CD14-positive monocyte (primary cell): ENCODE measurements at regions not wholly inside any gene's neighbourhood (a gene's known extent, or its start where the extent isn't known, plus 50 kb on each side); places are given as distances from the start of the nearest gene placed in this dataset.

Experiments used
- DNase-seq, 3 donors: peaks; one replicate each; pipeline ENCODE4 v3.0.0-alpha.2; 2011 to 2022
- H2AFZ ChIP-seq: 2 replicates; pipeline ENCODE4 v1.6.0; 2012; ENCODE audit warnings: mild to moderate bottlenecking, low read depth, low read length, inconsistent platforms; ENCODE audit not compliant: insufficient read depth, poor library complexity, severe bottlenecking
- H3K27ac ChIP-seq, 2 donors: 1 replicate in 1 of 2; 2 replicates in 1 of 2; pipeline ENCODE4 v1.5.1; 2012 to 2013; ENCODE audit warnings: low read length in 2 of 2, control low read depth in 1 of 2, inconsistent platforms in 1 of 2, low read depth in 1 of 2, mild to moderate bottlenecking in 1 of 2
- H3K27me3 ChIP-seq, 2 donors: one replicate each; pipeline versions ENCODE4 v1.6.0 to v1.6.1; 2011 to 2013; ENCODE audit warnings: low read length in 2 of 2; ENCODE audit not compliant: control insufficient read depth in 2 of 2, insufficient read depth in 2 of 2
- H3K36me3 ChIP-seq, 2 donors: replicated peaks in 1 of 2; 1 replicate in 1 of 2; 2 replicates in 1 of 2; pipeline versions ENCODE4 v1.5.1 to v1.6.1; 2012 to 2013; ENCODE audit warnings: low read length in 2 of 2, control low read depth in 1 of 2, inconsistent platforms in 1 of 2, mild to moderate bottlenecking in 1 of 2; ENCODE audit not compliant: insufficient read depth in 2 of 2, control insufficient read depth in 1 of 2
- H3K4me1 ChIP-seq, 2 donors: 1 replicate in 1 of 2; 2 replicates in 1 of 2; pipeline versions ENCODE4 v1.5.1 to v1.6.1; 2012 to 2013; ENCODE audit warnings: low read length in 2 of 2, control low read depth in 1 of 2, inconsistent platforms in 1 of 2, mild to moderate bottlenecking in 1 of 2, moderate library complexity in 1 of 2; ENCODE audit not compliant: insufficient read depth in 2 of 2, control insufficient read depth in 1 of 2
- H3K4me2 ChIP-seq: replicated peaks from 2 replicates; pipeline ENCODE3; 2012; ENCODE audit warnings: low read length, moderate library complexity, mild to moderate bottlenecking; ENCODE audit not compliant: poor library complexity, severe bottlenecking; ENCODE audit errors: extremely low read depth
- H3K4me3 ChIP-seq, 3 experiments: fragments of 200-600 bp in 1 of 3; sonication (generic) in 1 of 3; replicated peaks in 1 of 3; 1 replicate in 2 of 3; 2 replicates in 1 of 3; pipeline ENCODE4 v1.5.1; 2011 to 2013; ENCODE audit warnings: low read length in 3 of 3, mild to moderate bottlenecking in 3 of 3, control low read depth in 2 of 3, low read depth in 2 of 3, inconsistent platforms in 1 of 3, moderate library complexity in 1 of 3
- H3K79me2 ChIP-seq: 2 replicates; pipeline ENCODE4 v1.6.0; 2012; ENCODE audit warnings: mild to moderate bottlenecking, control low read depth, inconsistent platforms, low read length, moderate library complexity; ENCODE audit not compliant: insufficient read depth
- H3K9ac ChIP-seq: 2 replicates; pipeline ENCODE4 v1.6.0; 2017; ENCODE audit warnings: low read length, mild to moderate bottlenecking; ENCODE audit not compliant: insufficient read depth, poor library complexity, severe bottlenecking
- H3K9me3 ChIP-seq, 2 donors: replicated peaks in 1 of 2; 1 replicate in 1 of 2; 2 replicates in 1 of 2; pipeline versions ENCODE4 v1.5.1 to v1.6.1; 2012 to 2013; ENCODE audit warnings: low read length in 2 of 2, control low read depth in 1 of 2; ENCODE audit not compliant: control insufficient read depth in 1 of 2, insufficient read depth in 1 of 2
- H4K20me1 ChIP-seq: 2 replicates; pipeline ENCODE4 v1.6.0; 2012; ENCODE audit warnings: mild to moderate bottlenecking, low read length, control low read depth, moderate library complexity; ENCODE audit not compliant: insufficient read depth
- H3K27ac Mint-ChIP-seq, 7 donors: one replicate each; pipeline ENCODE4 v1.8.0; 2020; ENCODE audit warnings: mild to moderate bottlenecking in 7 of 7, mixed read lengths in 7 of 7, moderate library complexity in 6 of 7, inconsistent platforms in 2 of 7
- H3K27me3 Mint-ChIP-seq, 3 donors: one replicate each; pipeline ENCODE4 v1.8.0; 2021 to 2022; ENCODE audit warnings: low read depth in 3 of 3, mild to moderate bottlenecking in 3 of 3, mixed read lengths in 3 of 3, moderate library complexity in 3 of 3, inconsistent platforms in 1 of 3
- H3K36me3 Mint-ChIP-seq, 2 donors: one replicate each; pipeline ENCODE4 v1.8.0; 2020; ENCODE audit warnings: mixed read lengths in 2 of 2, inconsistent platforms in 1 of 2, mild to moderate bottlenecking in 1 of 2
- H3K4me1 Mint-ChIP-seq: one replicate; pipeline ENCODE4 v1.8.0; 2020; ENCODE audit warnings: mild to moderate bottlenecking, mixed read lengths
- H3K4me3 Mint-ChIP-seq, 2 donors: one replicate each; pipeline ENCODE4 v1.8.0; 2020; ENCODE audit warnings: mild to moderate bottlenecking in 2 of 2, mixed read lengths in 2 of 2, moderate library complexity in 1 of 2
- H3K9me3 Mint-ChIP-seq, 7 donors: one replicate each; pipeline ENCODE4 v1.8.0; 2020 to 2022; ENCODE audit warnings: mixed read lengths in 7 of 7, mild to moderate bottlenecking in 6 of 7, moderate library complexity in 6 of 7, inconsistent platforms in 2 of 7
- WGBS: methylation state at CpG from one replicate; pipeline ENCODE4 v1.1.5; 2013; ENCODE audit warnings: missing lambda C conversion rate; ENCODE audit not compliant: insufficient coverage; 5-methylcytosine and 5-hydroxymethylcytosine counted together
- intact Hi-C, 2 donors: fragments of 100-400 bp; cut with micrococcal nuclease; formaldehyde crosslinking; loops; one replicate each; pipeline versions ENCODE4 v1.15.0 to v1.15.1; 2023
- TF ChIP-seq, protein P1 (sequence below): fragments of 200-600 bp; IDR thresholded peaks from one replicate; pipeline ENCODE4 v1.8.0; 2022; ENCODE audit warnings: antibody characterized with exemption, mild to moderate bottlenecking

DNA sequence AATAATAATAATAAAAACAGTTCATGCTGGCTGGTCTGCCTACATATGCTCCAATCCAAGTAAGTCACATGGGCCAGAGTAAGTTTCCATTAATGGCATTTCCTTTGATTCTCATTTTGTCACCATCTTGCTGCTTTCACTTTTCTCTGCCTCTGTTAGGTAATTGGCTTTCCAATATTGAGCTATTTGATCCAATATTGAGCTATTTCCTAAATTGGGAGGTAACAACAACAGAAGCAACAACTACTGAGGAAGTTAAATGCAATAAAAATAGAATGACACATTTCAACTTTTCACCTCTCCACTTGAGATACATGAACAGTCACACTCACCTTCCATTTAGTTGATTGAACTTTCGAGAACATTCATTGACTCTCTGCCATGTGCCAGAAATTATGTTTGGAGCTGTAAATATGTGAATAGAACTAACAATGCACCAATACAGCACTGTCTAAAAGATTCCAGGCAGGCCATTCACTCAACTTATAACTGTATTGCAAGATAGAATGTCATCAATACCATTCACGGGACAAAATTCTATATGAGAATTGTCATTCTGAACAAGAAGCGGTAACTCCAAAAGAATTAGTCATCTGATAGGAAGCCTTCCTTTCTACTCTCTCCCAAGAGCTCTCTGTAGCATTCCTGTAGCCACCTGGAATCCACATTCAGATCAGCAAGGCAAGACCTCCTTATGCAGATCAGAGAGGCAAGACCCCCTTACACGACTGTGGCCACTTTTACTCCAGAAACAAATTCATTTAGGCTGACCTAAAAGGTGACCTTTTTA is 136.4 kb downstream of the PHLDA1 start:
- Mint-ChIP-seq H3K4me3 (no peak overlapping the region), H3K4me1 (no peaks in the 10 kb centered on the region), H3K27ac (no peak overlapping the region), H3K9me3 (peaks cover 0 to 3% (median 1%) of the 10 kb centered on the region in 7 donors), H3K27me3 (peaks cover 6 to 11% (median 8%) of the 10 kb centered on the region in 3 donors), H3K36me3 (no peaks in the 10 kb centered on the region)
- no peak overlapping the region for H3K9ac ChIP-seq
- H2AFZ ChIP-seq = no peak overlapping the region
- no peak overlapping the region for H3K4me2 ChIP-seq
- H3K79me2 ChIP-seq = no peaks in the 10 kb centered on the region
- no peaks in the 10 kb centered on the region for H3K4me1 ChIP-seq
- H3K27me3 ChIP-seq = no peaks in the 10 kb centered on the region
- intact Hi-C loops = no loop called here
- TF ChIP-seq, protein P1, sequence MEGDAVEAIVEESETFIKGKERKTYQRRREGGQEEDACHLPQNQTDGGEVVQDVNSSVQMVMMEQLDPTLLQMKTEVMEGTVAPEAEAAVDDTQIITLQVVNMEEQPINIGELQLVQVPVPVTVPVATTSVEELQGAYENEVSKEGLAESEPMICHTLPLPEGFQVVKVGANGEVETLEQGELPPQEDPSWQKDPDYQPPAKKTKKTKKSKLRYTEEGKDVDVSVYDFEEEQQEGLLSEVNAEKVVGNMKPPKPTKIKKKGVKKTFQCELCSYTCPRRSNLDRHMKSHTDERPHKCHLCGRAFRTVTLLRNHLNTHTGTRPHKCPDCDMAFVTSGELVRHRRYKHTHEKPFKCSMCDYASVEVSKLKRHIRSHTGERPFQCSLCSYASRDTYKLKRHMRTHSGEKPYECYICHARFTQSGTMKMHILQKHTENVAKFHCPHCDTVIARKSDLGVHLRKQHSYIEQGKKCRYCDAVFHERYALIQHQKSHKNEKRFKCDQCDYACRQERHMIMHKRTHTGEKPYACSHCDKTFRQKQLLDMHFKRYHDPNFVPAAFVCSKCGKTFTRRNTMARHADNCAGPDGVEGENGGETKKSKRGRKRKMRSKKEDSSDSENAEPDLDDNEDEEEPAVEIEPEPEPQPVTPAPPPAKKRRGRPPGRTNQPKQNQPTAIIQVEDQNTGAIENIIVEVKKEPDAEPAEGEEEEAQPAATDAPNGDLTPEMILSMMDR = no peak
- H3K27ac ChIP-seq = no peak overlapping the region
- no peak for DNase-seq
- no peaks in the 10 kb centered on the region for H4K20me1 ChIP-seq
- 100% methylated on average over 3 of the region's 4 CpGs for WGBS
- H3K9me3 ChIP-seq = no peaks in the 10 kb centered on the region
- H3K4me3 ChIP-seq = no peak overlapping the region
- no peaks in the 10 kb centered on the region for H3K36me3 ChIP-seq

DNA sequence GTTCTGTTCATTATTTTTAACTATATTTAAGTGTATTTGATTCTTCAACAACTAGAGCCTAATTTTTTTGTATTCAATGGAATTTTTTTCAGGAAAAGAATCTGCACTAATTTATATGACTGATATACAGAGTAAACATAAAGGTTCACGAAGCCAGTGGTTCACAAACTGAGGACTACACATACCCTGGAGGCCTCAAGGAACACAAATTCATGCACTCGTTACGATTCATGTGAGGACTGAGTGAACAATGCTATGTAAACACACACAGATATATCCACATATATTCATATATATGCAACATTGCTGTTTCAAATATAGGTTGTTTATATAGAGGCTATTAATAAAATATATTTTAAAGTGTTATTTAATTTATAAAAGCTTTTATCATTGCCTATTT is 137.8 kb downstream of the PHLDA1 start:
- no peaks in the 10 kb centered on the region for H3K4me1 ChIP-seq
- H3K4me2 ChIP-seq = no peak overlapping the region
- Mint-ChIP-seq H3K4me1 (no peaks in the 10 kb centered on the region), H3K4me3 (no peak overlapping the region), H3K27ac (no peak overlapping the region), H3K36me3 (no peaks in the 10 kb centered on the region), H3K9me3 (peaks cover 0 to 3% (median 1%) of the 10 kb centered on the region in 7 donors), H3K27me3 (peaks cover 8 to 13% (median 8%) of the 10 kb centered on the region in 3 donors)
- no peaks in the 10 kb centered on the region for H3K9me3 ChIP-seq
- intact Hi-C loops = no loop called here
- no peaks in the 10 kb centered on the region for H4K20me1 ChIP-seq
- no peak overlapping the region for H3K9ac ChIP-seq
- no peaks in the 10 kb centered on the region for H3K36me3 ChIP-seq
- H2AFZ ChIP-seq = no peak overlapping the region
- no peaks in the 10 kb centered on the region for H3K79me2 ChIP-seq
- no peak overlapping the region for H3K4me3 ChIP-seq
- no peak for DNase-seq
- no CpG with 5 or more reads among the region's 3 CpGs for WGBS
- TF ChIP-seq, protein P1 = no peak
- H3K27ac ChIP-seq = no peak overlapping the region
- no peaks in the 10 kb centered on the region for H3K27me3 ChIP-seq
